D341Med (cell line): ENCODE measurements at regions not wholly inside any gene's neighbourhood (a gene's known extent, or its start where the extent isn't known, plus 50 kb on each side); places are given as distances from the start of the nearest gene placed in this dataset.
"Not testable (repeated sequence)": the region's sequence is repeated elsewhere in the genome, so short reads cannot be mapped to it uniquely, and the experiment has no call there.

Experiments
- DNase-seq: peaks from one replicate; pipeline ENCODE4 v3.0.0; 2012; ENCODE audit warnings: low spot score

DNA sequence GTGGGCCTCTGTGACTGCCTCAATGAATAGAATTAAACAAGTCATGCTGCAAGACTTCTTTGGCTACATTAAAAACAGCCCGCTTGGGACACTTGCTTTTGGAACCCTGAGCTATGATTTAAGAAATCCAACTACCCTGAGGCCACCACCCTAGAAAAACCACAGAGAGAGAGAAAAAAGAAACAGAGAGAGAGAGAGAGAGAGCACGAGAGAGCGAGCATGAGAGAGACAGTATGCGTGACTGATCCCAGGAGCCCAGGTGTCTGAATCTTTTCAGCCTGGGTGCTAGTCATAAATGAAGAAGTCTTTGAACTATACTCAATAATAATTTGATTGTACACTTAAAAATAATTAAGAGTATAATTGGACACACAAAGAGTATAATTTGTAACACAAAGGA is 123.1 kb upstream of the FREM1 start:
- no peak for DNase-seq

DNA sequence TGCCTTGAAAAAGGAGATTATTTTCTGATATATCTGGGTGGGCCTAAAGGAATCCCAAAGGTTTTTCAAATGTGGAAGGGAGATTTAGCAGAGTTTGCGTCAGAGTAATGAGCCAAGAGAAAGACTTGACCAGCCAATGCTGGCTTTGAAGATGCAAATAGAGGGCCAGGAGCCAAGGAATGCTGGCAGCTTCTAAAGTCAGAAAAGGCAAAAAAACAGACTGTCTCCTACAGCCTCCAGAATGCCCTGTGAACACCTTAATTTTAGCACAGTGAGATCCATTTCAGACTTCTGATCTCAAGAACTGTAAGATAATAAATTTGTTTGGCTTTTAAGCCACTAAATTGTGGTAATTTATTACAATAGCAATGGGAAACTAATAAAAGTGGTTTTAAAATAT is 122.6 kb upstream of the FREM1 start:
- DNase-seq: no peak

GRCh38 chr9:15021146-15021545 is 110.9 kb upstream of the FREM1 start:
- DNase-seq: no peak

DNA sequence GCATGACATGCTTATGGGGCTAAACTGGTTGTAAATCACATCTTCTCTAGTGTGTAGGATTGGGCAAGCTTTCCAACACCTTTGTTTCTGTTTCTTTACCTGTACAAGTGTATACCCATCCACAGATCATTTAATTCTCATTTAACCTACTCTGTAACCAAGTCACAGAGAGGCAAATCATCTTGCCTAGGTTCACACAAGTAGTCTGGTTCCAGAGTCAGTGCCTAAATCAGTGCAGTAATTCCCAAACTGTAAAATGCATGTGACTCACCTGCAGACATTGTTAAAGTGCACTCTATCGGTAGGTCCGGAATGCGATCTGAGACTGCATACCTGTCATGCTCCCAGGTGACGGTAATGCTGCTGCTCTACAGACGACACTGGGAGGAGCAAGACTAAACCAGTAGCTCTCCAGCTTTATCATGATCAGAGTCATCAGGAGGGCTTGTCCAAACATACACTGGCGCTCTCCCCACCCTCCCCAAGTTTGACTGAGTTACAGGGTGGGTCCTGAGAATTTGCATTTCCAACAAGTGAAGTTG is 107.9 kb upstream of the FREM1 start:
- DNase-seq: no peak

DNA sequence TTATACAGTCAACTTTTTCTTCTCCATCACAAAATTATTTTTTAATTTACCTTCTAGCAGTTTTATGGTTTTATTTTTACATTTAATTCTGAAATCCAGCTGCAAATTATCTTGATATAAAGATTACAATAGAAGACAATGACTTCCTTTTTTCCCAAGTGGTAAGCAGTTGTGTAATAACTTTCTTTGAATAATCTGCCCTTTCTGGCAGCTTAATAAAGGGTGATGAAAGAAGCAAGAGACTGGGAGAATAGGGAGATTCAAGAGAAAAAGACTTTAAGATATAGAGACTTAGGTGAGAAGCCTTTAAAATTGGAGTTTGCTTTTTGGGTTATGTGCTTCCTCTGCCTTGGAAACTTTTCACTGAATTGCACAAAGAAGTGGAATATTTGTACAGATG is 100.4 kb upstream of the FREM1 start:
- no peak for DNase-seq

DNA sequence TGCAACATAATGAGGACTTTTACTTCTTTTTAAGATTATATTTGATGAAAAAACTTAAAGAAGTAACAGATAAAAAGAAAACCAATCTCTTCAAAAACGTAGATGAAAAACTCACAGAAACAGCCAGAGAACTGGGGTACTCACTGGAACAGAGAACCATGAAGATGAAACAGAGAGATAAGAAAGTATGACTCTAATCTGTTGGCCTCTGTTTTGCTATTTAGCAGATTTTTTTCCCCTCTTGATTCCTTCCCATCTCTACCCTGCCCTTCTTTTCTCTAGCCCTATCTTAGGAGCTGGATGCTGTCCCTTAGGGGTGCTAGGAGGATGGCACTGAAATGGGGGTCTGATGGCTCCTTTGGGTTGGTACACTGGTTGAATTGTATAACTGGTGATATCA is 97.5 kb upstream of the FREM1 start:
- no peak for DNase-seq

DNA sequence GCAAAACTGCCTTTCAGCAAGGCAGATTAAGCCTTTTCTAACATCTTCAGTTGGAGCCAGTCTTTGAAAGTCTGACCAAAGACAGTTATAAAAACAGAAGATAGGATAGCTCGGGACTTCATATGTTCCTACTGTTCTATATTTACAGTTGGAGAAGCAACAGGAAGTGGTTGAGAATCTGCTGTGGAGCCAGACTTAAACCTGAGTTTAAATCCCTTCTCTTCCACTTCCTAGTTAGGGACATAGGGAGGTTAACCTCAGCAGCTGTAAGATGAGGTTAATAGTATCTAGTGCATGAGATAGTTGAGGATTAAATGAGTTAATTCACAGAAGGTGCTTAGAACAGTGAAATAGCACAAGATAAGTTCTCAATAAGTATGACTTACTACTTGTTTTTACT is 84.5 kb upstream of the FREM1 start:
- no peak for DNase-seq

DNA sequence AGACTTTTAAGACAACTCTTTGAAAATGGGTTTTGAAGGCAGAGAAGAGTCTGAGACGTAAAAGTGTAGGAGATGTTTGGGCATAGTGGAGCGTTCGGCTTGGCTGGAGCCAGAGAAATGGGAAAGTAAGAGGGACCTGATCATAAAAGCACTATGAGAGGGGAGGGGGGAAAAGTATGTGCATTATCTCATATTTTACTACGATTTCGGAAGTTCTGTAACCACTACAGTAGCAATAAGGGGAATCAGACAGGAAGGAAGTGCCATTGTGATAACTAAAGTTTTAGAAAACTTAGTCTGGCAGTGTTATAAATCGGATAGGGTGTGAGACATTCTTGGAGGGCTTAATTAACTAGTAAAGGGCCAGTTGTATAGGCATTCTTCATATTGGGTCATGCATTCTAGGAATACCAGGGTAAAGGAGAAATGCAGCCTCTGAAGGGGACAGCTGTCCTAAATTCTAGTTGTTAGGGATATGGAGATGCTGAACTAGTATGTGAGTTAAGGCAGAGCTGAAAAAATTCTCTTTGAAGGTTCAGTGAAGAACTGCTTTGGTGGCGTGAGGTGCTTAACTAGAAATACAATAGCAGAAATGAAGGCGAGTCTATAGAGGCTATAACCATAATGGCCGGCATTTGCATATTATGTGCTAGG is 83.8 kb upstream of the FREM1 start:
- no peak for DNase-seq

DNA sequence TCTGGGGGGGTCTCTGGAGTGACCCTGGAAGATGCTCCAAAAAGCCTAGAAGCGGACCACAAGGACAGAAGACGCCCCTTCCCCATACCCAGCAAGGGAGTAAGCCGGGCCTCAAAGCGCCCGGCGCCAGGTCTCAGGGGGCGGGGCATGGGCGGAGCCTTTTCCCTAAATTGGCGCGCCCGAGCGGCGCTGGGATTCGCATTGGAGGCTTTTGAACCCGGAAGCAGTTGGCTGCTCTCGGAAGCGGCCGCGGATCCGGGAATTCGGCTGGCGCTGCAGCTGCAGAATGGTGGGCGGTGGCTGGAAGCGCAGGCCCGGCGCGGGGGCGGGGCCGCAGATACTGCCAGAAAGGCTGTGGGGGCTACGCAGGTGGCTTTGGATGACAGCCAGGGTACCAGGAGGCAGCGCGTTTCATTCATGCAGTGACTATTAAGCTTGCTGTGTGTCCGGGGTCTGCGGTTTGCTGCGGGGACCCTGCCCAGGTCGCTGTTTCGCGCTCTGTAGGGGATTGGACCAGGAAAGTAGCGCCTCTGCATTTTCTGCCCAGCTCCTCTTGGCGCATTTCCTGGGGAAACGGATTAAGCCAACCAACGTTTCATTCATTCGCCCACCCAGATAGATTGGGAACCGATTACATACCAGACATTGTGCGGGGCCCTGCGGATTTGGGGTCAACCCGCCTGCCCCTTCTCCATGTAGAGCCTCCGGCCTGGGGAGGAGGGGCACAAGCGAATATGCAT is 83.0 kb upstream of the FREM1 start:
- DNase-seq: peak; percentile 96

GRCh38 chr9:14992516-14992915 is 82.3 kb upstream of the FREM1 start:
- DNase-seq: no peak

GRCh38 chr9:14992081-14992480 is 81.9 kb upstream of the FREM1 start:
- no peak for DNase-seq

- not testable (repeated sequence) for DNase-seq
Observed at GRCh38 chr9:14990647-14991046, 80.4 kb upstream of the FREM1 start.

DNA sequence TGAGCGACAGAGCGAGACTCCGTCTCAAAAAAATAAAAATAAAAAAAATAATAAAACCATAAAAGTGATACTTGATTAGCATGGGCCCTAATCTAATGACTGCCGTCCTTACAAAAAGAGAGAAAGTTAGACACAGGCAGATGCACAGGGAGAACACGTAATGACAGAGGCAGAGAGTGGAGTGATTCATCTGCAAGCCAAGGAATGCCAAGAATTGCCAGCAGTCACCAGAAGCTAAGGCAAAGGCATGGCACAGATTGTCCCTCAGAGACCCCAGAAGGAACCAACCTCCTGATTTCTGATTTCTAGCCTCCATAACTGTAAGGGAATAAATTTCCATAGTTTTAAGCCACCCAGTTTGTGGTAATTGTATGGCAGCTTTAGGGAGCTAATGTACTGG is 79.6 kb upstream of the FREM1 start:
- DNase-seq: no peak

DNA sequence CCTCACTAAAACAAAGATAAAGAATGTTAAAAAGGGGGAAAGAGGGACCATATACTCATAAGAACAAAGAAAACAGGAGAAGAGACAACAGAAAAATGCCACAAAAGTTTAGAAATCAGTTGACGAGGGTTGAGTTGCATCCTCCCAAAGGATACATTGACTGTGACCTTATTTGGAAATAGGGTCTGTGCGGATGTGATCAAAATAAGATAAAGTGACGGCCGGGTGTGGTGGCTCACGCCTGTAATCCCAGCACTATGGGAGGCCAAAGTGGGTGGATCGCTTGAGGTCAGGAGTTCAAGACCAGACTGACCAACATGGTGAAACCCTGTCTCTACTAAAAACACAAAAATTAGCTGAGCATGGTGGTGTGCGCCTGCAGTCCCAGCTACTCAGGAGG is 79.1 kb upstream of the FREM1 start:
- DNase-seq: not testable (repeated sequence)

DNA sequence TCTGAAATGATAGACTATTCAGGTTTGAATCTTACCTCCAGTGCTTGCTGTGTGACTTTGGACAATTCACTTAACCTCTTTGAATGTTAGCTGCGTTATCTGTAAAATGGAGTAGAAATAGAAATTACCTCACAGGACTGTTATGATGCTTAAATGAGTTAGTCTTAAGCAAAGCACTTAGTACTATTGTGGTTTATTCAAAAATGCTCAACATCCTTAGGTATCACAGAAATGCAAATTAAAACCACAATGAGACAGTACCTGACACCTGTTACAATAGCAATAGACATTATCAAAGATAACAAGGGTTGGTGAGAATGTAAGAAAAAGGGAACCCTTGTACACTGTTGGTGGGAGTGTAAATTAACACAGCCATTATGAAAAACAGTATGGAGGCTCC is 77.6 kb upstream of the FREM1 start:
- no peak for DNase-seq

DNA sequence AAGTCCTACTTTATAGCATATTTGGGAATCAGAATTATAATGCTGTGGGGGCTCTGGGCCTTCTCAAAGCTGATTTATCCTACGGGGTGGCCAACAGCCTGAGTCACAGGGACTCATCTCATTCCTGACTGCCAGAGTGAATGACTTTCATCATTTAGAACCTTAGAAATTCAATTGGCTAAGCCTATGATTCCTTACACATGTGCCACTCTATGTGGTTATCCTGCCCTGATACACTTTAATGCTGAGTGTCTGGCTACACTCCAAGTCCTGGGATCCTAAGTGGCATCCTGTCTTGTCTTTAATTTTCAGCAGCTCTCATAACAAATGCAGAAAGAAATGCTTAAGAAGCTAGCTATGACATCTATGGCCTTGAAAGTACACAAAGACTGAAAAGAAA is 75.2 kb upstream of the FREM1 start:
- DNase-seq: no peak

GRCh38 chr9:14983599-14983998 is 73.4 kb upstream of the FREM1 start:
- no peak for DNase-seq

- no peak for DNase-seq
Observed at GRCh38 chr9:14981291-14981950, 71.2 kb upstream of the FREM1 start.

DNA sequence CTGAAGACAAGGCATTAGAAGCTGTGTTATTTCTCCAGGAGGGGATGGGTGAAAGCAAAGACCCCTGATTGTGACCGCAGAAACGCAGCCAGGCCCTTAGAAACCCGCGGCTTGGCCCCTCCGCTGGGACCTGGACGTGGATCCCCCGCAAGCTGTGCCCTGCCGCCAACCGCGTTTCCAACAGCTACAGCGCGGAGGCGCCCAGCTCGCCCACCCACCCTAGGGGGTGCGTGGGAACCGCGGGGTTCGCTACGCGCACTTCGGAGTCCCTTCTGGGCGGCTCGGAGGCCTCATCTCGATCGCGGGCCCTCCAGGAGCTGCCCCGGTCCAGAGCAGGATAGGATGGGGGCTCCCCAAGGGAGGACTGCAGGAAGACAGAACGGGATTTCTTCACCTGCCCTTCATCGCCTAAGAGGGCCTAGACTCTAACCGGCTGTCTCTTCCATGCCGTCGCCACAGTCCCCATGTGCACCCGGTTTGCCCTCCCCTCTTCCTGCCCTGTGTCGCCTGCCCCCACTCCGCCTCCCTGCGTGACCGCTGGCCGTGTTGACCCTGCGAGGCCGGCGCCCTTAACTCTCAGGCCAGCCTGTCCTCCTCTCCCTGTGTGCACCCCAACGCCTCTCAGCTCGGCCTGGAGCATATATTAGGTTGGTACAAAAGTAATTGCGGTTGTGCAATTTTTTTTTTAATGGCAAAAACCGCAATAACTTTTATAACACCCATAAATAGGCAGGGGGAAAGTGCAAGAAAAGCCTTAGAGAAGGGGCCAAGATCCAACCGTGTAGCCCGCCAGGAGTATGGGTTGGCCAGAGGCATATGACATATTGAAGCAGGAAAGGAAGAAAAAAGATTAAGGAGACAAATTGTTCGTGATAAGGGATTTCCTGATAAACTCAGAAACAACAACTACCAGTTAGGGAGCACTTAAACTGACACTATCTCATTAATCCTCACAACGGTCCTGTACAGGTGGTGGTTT is 68.1 kb upstream of the FREM1 start:
- DNase-seq: peak; percentile 28

DNA sequence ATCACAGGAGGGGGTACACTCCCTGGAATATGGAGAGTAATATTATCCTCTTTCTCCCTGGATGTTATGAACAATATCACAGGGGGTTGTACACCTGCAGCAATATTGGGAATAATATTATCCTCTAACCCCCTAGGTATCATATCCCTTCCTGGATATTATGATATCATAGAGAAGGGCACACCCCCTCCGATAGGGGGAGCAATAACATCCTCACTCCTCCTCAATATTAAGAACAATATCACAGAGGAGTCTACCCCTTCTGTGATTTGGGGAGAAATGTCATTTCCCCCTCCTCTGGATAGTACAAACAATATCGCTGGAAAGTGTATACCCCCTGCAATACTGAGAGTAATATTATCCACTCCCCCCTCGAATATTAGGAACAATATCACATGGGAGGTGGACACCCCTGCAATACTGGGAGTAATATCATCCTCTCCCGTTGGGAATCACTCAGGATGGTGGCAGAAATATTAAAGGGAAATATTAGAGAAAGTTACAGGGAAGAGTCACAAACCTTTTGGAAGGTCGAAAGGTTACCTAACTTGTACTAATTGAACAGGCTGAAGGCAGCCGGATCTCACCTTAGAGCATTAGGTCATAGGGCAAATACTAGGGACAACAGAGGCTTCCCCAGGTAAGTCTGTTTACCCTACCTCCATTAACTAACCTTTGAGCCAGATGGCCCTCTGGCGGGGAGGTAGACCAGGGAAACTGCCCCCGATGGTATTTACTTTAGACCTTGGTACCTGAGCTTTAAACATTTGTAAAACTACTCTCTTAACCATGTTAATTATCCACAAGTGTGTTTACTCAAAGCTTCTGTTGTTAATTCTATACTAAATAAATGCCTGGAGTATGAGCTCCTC is 57.5 kb upstream of the FREM1 start:
- no peak for DNase-seq
